ENCODE measurements at regions not wholly inside any gene's neighbourhood (a gene's known extent, or its start where the extent isn't known, plus 50 kb on each side); places are given as distances from the start of the nearest gene placed in this dataset.

GRCh38 chr9:87290241-87291052 is 207.2 kb upstream of the DAPK1 start:
- no peaks in the 10 kb centered on the region for H3K9me3 ChIP-seq (ENCODE audit: low read depth, low read length)
- peak overlapping the region; percentile 79 for H3K27ac ChIP-seq (ENCODE audit: low read depth, low read length)
- peak overlapping the region; percentile 41 for H2AFZ ChIP-seq (ENCODE audit: low read length)
- no peaks in the 10 kb centered on the region for H3K36me3 ChIP-seq (ENCODE audit: insufficient read depth, low read length)
- no peaks in the 10 kb centered on the region for H3K79me2 ChIP-seq (ENCODE audit: insufficient read depth, low read length)
- H3K4me1 ChIP-seq (ENCODE audit: insufficient read depth, low read length): peaks cover 16% of the 10 kb centered on the region
- peak; percentile 63 for DNase-seq (ENCODE audit: insufficient read length, low spot score, missing footprints)
- no peaks in the 10 kb centered on the region for H4K20me1 ChIP-seq (ENCODE audit: insufficient read depth, low read length)
- H3K4me3 ChIP-seq (ENCODE audit: insufficient read depth, low read length): no peak overlapping the region
- peak overlapping the region; percentile 65 for H3K4me2 ChIP-seq (ENCODE audit: insufficient read depth, low read length)
- peak; percentile 46 for TF ChIP-seq CTCF (IDR thresholded peaks at IDR 0.05; ENCODE audit: extremely low read depth, low read depth, low read length)
- no peaks in the 10 kb centered on the region for H3K27me3 ChIP-seq (ENCODE audit: insufficient read depth, low read length)

GRCh38 chr9:87292449-87293191 is 205.0 kb upstream of the DAPK1 start:
- Histone ChIP-seq H3K4me1 (ENCODE audit: insufficient read depth, low read length) (peaks cover 16% of the 10 kb centered on the region), H4K20me1 (ENCODE audit: insufficient read depth, low read length) (no peaks in the 10 kb centered on the region), H3K4me3 (ENCODE audit: insufficient read depth, low read length) (no peak overlapping the region), H3K27ac (ENCODE audit: low read depth, low read length) (no peak overlapping the region), H3K36me3 (ENCODE audit: insufficient read depth, low read length) (no peaks in the 10 kb centered on the region), H3K9me3 (ENCODE audit: low read depth, low read length) (no peaks in the 10 kb centered on the region), H2AFZ (ENCODE audit: low read length) (no peak overlapping the region), H3K4me2 (ENCODE audit: insufficient read depth, low read length) (no peak overlapping the region), H3K27me3 (ENCODE audit: insufficient read depth, low read length) (no peaks in the 10 kb centered on the region), H3K79me2 (ENCODE audit: insufficient read depth, low read length) (no peaks in the 10 kb centered on the region)
- no peak for DNase-seq (ENCODE audit: insufficient read length, low spot score, missing footprints)
- TF ChIP-seq CTCF (IDR thresholded peaks at IDR 0.05; ENCODE audit: extremely low read depth, low read depth, low read length): no peak

GRCh38 chr9:87294126-87294525 is 203.5 kb upstream of the DAPK1 start:
- Histone ChIP-seq H3K4me1 (ENCODE audit: insufficient read depth, low read length) (peaks cover 16% of the 10 kb centered on the region), H3K27me3 (ENCODE audit: insufficient read depth, low read length) (no peaks in the 10 kb centered on the region), H3K36me3 (ENCODE audit: insufficient read depth, low read length) (no peaks in the 10 kb centered on the region), H4K20me1 (ENCODE audit: insufficient read depth, low read length) (no peaks in the 10 kb centered on the region), H2AFZ (ENCODE audit: low read length) (no peak overlapping the region), H3K4me3 (ENCODE audit: insufficient read depth, low read length) (no peak overlapping the region), H3K27ac (ENCODE audit: low read depth, low read length) (no peak overlapping the region), H3K4me2 (ENCODE audit: insufficient read depth, low read length) (no peak overlapping the region), H3K9me3 (ENCODE audit: low read depth, low read length) (no peaks in the 10 kb centered on the region), H3K79me2 (ENCODE audit: insufficient read depth, low read length) (no peaks in the 10 kb centered on the region)
- DNase-seq (ENCODE audit: insufficient read length, low spot score, missing footprints): no peak
- TF ChIP-seq CTCF (IDR thresholded peaks at IDR 0.05; ENCODE audit: extremely low read depth, low read depth, low read length): no peak

GRCh38 chr9:87300915-87301314 is 196.8 kb upstream of the DAPK1 start:
- no peak for DNase-seq (ENCODE audit: insufficient read length, low spot score, missing footprints)
- no peak for TF ChIP-seq CTCF (IDR thresholded peaks at IDR 0.05; ENCODE audit: extremely low read depth, low read depth, low read length)
- no peaks in the 10 kb centered on the region for H3K27me3 ChIP-seq (ENCODE audit: insufficient read depth, low read length)
- no peaks in the 10 kb centered on the region for H3K9me3 ChIP-seq (ENCODE audit: low read depth, low read length)
- no peaks in the 10 kb centered on the region for H3K79me2 ChIP-seq (ENCODE audit: insufficient read depth, low read length)
- no peaks in the 10 kb centered on the region for H3K4me1 ChIP-seq (ENCODE audit: insufficient read depth, low read length)
- H3K4me3 ChIP-seq (ENCODE audit: insufficient read depth, low read length): no peak overlapping the region
- H2AFZ ChIP-seq (ENCODE audit: low read length): no peak overlapping the region
- H4K20me1 ChIP-seq (ENCODE audit: insufficient read depth, low read length): no peaks in the 10 kb centered on the region
- no peaks in the 10 kb centered on the region for H3K36me3 ChIP-seq (ENCODE audit: insufficient read depth, low read length)
- no peak overlapping the region for H3K4me2 ChIP-seq (ENCODE audit: insufficient read depth, low read length)
- H3K27ac ChIP-seq (ENCODE audit: low read depth, low read length): no peak overlapping the region

All from osteoblast (primary cell).